CD4-positive, alpha-beta T cell treated with Interleukin-21 for 1 hour (primary cell): ENCODE measurements at regions not wholly inside any gene's neighbourhood (a gene's known extent, or its start where the extent isn't known, plus 50 kb on each side); places are given as distances from the start of the nearest gene placed in this dataset.
"Not testable (repeated sequence)": the region's sequence is repeated elsewhere in the genome, so short reads cannot be mapped to it uniquely, and the experiment has no call there.

Experiments
- DNase-seq: peaks from one replicate; pipeline ENCODE4 v3.0.0-alpha.2; 2020

DNA sequence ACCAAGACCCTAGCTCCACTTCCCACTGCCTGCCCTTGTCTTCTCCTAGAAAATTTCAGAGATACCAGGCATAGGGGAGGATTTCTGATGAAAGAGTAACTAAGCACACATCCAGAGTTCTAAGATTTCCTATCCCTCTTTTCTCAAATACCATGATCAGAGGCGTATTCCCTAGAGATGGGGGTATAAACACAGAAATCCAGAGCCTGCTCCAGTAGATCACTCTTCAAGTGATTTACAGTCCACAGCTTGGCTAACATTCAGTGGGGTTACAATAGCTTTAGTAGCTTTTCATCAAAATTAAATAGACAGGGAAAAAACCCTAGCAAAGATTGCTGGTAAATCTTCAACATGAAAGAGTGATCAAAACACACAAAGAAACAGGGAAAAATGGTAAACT lies 800.7 kb upstream of the GRM7 start:
- no peak for DNase-seq

GRCh38 chr3:6062261-6063187 lies 798.4 kb upstream of the GRM7 start:
- no peak for DNase-seq

DNA sequence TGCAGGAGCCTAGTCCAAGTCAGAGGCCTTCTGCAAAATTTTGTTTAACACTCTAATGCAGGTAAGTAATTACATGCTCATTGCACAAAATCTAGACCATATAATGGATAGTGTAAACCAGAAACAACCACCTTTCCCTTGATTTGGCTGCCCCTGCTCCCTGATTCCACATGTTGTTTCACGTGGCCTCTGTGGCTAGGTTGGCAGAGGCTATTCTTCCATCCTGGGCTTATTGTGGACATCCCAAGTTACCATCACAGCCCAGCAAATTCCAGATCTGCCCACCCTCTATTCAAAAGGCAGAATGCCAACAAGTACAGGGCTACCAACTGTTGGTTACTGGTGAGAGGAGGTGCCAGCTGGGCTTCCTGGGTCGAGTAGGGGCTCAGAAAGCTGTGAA lies 794.5 kb upstream of the GRM7 start:
- DNase-seq, result no peak

DNA sequence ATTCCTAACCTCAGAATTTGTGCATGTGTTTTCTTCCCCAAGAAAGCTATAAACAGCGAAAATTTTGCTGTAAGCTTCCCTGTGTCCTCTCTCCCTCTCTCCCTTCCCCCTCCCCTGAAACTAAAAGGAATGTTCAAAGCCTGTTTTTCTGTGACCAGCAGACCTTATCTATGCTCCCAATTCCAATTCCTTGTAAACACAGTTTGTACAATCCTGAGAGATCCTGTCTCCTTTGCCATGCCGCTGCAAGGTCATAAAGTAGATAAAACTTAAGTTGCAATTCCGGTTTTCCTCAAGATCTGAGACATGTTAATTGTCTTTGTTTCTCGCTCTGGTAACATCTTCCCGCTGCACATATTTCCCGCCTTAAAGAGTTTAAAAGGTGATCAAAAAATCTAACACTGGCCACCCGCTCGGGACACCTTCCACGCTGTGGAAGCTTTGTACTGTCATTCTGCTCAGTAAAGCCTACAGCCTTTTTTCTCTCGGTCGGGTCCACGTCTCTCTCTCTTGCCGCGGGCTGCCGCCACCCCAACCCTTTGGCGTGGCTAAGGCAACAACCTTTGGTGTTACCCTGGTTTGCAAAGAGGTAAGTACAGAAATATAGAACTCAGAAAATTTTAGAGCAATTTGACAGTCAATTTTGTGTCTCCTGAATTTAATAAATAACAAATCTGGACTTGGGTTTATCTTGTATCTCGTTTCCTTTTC lies 793.9 kb upstream of the GRM7 start:
- DNase-seq, result not testable (repeated sequence)

- DNase-seq, result no peak
Measured at GRCh38 chr3:6074952-6075351, 786.0 kb upstream of the GRM7 start.

GRCh38 chr3:6078436-6078835 lies 782.5 kb upstream of the GRM7 start:
- DNase-seq, result no peak

DNA sequence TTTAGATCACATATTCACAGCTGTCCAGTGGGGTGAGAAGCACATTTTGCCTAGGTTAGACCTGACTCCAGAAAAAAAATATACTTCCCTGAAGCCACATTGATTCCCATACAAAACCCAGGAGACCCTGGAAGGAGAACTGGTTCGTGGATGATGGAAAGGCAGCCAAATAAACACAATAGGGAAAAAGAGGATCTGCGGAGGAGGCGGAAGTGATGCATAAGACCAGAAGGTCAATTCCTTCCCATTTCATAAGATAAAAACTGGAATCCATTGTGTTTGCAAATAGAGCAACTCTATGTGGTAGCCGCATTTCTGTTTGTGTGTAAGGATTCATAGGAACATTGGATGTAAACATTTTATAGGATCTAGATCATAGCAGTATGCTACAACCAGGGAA lies 781.9 kb upstream of the GRM7 start:
- DNase-seq, result no peak

GRCh38 chr3:6079561-6080179 lies 781.2 kb upstream of the GRM7 start:
- DNase-seq, result no peak

- DNase-seq, result no peak
Measured at GRCh38 chr3:6088433-6088832, 772.5 kb upstream of the GRM7 start.

- no peak for DNase-seq
Measured at GRCh38 chr3:6089780-6090179, 771.1 kb upstream of the GRM7 start.

DNA sequence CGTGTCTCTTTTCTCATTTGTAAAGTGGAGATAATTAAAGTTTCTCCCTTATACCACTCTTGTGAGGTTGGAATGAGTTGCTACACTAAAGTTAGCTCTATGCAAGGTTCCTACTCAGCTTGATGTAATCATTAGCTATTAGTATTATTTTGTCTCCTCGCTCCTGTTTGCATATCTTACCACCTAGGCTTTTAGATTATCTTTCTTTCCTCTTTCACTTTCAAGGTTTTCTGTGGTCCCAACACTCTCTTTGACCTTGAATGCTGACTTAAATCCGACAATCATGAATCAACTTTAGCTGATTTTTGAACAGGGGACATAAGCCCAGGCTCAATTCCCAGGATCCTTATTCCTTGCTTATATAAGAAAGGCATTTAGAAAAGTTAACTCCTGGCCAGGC lies 769.7 kb upstream of the GRM7 start:
- DNase-seq, result no peak

- no peak for DNase-seq
Measured at GRCh38 chr3:6095006-6095405, 765.9 kb upstream of the GRM7 start.

GRCh38 chr3:6097021-6097420 lies 763.9 kb upstream of the GRM7 start:
- no peak for DNase-seq

DNA sequence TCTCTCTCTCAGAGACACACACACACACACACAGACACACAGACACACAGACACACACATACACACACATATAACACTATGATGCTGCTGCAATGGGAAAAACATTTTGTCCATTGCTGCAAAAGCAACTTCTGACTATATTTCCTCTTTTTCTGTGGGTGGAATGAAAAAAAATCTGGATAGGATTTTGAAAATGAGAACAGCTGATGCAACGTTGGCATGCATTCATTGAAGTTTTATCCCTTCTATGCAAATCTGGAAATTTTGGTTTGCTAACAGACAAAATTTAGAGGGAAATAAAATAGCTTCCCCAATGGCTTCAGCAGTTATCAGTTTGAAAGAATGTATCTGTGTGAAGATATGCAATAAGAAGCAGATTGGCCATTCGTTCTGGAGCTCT lies 763.4 kb upstream of the GRM7 start:
- no peak for DNase-seq

- no peak for DNase-seq
Measured at GRCh38 chr3:6098516-6099157, 762.3 kb upstream of the GRM7 start.

DNA sequence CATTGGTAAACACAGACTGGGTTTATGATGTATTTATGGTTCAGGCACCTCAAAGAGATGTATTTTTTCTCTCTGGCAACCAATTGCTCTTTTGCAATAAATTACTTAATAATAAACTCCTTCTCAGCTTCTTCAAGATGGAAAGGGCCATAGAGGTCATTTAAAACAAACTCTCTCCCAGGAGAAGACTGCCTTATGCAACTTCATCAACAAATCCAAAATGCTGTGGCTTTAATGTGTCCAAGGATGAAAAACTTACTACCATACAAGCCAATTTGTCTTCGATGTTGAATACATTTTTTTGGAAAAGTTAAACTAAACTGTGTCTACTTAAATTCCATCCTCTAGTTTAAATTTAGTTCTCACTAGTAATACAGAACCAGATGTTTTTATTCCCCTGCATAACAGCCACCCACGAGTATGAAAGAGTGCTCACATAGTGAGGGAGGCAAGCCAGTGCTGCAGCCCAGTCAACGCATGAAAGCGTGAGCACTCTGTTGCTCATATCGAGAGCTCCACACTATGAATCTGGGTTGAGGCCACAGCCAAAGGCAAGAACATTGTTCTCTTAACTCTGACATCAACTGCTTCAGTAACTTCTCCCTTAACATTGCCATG lies 761.3 kb upstream of the GRM7 start:
- no peak for DNase-seq

DNA sequence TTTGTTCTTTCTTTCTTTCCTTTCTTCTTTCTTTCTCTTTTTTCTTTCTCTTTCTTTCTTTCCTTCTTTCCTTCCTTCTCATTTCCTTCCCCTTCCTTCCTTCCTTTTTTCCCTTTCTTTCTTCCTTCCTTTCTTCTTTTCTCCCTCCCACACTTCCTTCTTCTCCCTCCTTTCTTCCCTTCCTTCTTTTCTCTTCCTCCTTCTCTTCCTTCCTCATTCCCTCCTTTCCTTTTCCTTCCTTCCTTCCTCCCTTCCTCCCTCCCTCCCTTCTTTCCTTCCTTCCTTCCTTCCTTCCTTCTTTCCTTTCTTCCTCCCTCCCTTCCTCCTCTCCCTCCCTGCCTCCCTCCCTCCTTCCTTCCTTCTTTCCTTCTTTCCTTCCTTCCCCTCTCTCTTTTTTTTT lies 755.7 kb upstream of the GRM7 start:
- DNase-seq, result no peak

GRCh38 chr3:6108957-6109356 lies 752.0 kb upstream of the GRM7 start:
- DNase-seq, result no peak

- no peak for DNase-seq
Measured at GRCh38 chr3:6110451-6110850, 750.5 kb upstream of the GRM7 start.

GRCh38 chr3:6112546-6112945 lies 748.4 kb upstream of the GRM7 start:
- DNase-seq, result no peak

- no peak for DNase-seq
Measured at GRCh38 chr3:6113338-6113737, 747.6 kb upstream of the GRM7 start.

DNA sequence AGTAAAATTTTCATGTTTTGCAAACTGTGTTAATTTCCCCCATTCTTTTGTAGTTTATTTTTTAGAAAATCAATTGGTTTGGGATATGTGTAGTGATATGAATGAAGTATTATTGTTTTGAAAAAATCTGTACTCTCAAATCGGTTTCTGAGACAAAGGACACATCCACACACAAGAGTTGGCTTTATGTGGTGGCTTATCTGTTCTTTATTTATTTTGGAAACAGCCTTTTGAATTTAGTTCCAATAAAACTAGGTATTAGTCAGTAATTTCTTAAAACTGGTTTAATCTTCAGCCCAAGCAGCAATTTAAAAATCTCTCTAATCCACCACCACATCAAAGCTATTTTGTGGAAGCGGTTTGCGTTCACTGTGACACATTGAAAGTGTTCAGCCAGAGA lies 741.5 kb upstream of the GRM7 start:
- DNase-seq, result no peak

DNA sequence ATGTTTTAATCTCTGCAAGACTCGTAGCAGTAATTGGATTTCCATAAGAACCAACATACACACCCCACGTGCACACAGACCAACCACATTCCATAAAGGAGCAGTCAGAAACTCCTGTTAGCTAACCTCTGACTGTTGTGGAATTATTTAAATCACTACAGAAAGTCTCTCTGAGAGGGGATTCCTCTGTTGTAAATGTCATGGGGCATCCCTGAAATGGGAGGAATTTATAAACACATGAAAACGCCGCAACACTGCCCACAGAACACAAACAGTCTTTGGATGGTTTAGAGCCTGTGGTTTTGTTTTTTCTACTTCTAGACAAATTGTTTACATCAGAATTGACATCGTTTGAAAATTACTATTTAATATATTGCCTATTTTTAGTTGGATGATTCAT lies 740.1 kb upstream of the GRM7 start:
- no peak for DNase-seq
